NCI-H1436 treated with DMSO at 0.1 percent for 48 hours (cell line): ENCODE measurements at regions not wholly inside any gene's neighbourhood (a gene's known extent, or its start where the extent isn't known, plus 50 kb on each side); places are given as distances from the start of the nearest gene placed in this dataset.

Experiments used
- DNase-seq: peaks from one replicate; lab custom pipeline; 2025; lab: John Stamatoyannopoulos, UW

- DNase-seq: no peak
These were observed 299.7 kb upstream of the LMCD1 start for GRCh38 chr3:8201886-8202285.

- no peak for DNase-seq
These were observed 297.3 kb upstream of the LMCD1 start for GRCh38 chr3:8204331-8204730.

GRCh38 chr3:8204853-8205650 lies 296.6 kb upstream of the LMCD1 start:
- no peak for DNase-seq

DNA sequence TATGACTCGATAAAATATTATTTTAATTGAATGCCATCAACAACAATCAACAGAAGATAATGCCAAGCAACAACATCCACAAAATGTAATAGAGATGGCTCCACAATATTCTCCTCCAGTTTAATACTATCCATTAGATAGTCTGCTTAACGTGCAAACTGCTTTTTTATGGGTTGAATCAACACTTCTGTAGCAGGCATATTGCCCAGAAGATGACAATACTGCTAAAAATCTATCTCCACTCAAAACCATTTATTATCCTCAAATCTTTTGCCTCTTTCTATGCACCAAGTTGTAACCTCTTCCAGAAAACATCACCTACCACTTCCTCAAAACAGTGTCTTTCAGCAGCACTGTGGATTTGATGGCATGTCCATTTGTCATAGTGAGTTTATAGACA lies 295.7 kb upstream of the LMCD1 start:
- no peak for DNase-seq

DNA sequence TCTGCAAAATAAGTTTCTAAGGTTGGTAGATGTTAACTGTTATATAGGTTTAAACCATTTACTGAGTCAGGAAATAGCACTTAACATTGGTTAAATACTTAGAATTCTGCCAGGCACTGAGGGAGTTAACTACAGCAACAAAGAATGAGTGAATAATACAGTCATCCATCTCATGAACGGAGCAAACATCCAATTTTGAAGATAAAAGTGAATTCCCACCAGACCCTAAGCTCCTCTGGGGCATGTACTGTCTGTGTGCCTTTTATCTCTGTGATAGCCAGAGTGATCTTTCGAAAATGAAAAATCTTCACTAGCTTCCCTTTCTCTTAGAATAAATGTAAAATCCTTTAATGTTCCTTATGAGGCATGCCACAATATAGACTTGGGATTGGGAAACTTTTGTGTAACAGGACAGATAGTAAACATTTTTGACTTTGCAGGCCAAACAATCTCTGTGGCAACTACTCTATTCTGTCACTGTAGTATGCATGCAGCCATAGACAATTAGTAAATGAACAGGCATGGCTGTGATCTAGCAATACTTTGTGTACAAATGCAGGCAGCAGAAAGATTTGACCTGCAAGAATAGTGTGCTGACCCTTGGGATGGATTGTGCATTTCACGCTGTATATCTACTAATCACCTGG lies 294.5 kb upstream of the LMCD1 start:
- no peak for DNase-seq

GRCh38 chr3:8210882-8211341 lies 290.7 kb upstream of the LMCD1 start:
- no peak for DNase-seq

DNA sequence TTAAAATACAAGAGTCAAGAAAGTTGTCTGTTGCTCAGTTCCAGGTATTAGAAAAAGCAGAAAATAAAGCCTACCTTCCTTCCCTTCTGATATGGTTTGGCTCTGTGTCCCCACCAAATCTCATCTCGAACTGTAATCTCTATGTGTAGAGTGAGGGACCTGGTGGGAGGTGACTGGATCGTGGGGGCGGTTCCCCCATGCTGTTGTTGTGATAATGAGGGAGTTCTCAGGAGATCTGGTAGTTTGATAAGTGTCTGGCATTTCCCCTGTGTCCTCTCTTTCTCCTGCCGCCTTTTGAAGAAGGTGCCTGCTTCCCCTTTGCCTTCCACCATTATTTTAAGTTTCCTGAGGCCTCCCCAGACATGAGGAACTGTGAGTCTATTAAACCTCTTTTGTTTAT lies 288.8 kb upstream of the LMCD1 start:
- no peak for DNase-seq

DNA sequence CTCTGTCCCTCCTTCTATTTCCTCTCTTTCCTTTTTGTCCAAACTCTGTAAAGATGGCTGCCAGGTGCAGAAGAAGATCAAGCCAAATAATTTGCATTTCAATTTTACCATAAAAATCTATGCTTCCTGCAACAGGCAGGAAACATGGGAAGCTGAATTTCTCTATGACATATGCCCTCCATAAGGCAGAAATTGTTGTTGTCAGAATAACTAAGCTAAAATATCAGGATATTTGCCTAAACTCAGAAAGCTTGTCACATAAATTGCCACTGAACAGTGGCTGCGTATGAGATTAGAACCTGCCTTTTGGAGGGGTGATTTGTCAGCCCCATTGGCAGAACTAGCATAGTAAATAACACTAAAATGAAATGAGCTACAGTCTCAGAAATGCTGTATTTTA lies 288.3 kb upstream of the LMCD1 start:
- no peak for DNase-seq

GRCh38 chr3:8215821-8216220 lies 285.8 kb upstream of the LMCD1 start:
- no peak for DNase-seq

DNA sequence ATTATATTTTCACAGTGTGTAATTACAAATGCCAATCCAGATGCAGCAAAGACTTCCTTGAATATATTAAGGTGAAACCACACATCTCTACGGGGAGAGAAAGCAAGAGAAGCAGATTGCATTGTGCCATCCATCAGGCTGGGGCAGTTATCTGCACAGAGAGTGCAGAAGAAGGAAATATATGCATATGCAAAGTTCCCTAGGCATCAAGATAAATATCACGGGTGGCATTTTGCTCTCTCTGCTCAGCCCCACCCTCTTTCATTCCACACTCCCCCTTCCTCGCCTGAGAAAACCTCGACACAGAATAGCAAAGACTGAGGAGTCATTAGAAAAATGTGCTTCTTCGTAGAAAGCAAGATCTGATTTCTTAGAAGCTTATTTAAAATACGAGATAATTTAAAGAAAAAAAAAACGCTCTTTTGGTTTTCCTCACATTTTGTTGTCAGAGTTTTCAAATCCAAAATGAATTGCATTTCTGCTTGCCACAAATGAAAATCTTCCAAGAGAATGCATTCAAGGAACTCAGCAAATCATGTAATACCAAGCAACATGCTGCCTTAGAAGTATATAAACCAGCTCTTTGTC lies 283.2 kb upstream of the LMCD1 start:
- no peak for DNase-seq

DNA sequence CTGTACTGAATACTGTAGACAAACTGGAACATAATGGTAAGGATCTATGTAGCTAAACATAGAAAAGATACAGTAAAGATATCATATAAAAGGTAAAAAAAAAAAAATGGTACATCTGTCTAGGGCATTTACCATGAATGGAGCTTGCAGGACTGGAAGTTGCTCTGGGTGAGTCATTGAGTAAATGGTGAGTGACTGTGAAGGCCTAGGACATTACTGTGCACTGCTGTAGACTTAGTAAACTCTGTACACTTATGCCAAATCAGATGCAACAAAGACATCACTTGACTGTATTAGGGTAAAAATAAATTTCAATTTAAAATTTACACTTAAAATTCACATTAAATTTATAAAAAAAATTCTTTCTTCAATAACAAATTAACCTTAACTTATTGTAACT lies 281.3 kb upstream of the LMCD1 start:
- DNase-seq: no peak

DNA sequence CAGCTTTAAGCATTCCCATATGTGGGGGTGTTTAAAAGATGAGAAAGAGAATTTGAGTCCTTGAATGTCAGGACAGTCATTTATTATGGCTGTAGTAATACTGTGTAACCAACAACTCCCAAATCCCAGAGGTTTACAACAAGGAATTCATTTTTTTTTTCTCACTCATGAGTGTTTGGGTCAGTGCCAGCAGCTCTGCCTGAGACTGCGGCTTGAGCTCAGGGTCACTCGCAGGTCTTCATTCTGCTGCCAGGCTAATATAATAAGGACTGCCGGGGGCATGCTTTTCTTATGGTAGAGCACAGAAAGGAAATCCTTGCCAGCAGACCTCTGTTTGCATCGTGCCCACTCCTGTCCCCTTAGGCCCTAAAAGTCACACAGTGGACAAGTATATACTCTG lies 277.9 kb upstream of the LMCD1 start:
- no peak for DNase-seq

- no peak for DNase-seq
These were observed 276.7 kb upstream of the LMCD1 start for GRCh38 chr3:8224941-8225340.

GRCh38 chr3:8233938-8234337 lies 267.7 kb upstream of the LMCD1 start:
- DNase-seq: no peak

GRCh38 chr3:8236264-8236663 lies 265.4 kb upstream of the LMCD1 start:
- no peak for DNase-seq

DNA sequence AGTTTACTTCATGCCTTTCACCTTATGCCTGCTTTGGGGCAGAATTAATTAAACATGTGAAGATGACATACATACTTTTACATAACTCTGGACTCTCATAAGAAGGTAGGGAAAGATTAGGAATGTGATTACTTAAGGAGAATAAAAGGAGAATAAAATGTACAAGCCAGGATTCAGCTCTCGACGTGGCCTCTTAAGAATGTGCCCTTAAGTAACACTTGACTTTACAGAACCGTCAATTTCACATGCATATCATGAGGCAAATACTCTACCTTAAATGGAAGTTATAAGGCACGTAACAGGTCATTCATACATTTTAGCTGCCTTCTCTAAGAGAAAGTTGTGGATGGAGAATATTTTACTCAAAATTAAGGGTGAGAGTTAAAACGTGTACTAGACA lies 263.7 kb upstream of the LMCD1 start:
- no peak for DNase-seq

DNA sequence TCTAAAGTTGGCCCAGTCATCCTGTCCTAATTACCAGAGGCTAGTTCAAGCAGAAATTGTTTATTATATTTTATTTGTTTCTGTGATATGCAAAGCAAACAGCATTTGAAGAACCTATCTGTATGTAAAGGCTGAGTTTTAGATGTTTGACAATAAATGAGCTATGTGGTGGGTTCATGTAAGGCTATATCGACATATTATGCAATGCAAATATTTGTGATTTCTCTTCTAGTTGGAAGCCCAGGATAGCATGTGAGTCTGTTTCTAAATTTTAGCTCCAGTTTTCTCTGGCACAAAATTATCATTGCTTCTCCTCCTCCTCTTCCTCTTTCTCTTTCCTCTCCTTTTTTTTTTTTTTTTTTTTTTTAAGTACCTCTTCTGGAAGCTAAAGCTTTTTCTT lies 263.2 kb upstream of the LMCD1 start:
- DNase-seq: no peak

DNA sequence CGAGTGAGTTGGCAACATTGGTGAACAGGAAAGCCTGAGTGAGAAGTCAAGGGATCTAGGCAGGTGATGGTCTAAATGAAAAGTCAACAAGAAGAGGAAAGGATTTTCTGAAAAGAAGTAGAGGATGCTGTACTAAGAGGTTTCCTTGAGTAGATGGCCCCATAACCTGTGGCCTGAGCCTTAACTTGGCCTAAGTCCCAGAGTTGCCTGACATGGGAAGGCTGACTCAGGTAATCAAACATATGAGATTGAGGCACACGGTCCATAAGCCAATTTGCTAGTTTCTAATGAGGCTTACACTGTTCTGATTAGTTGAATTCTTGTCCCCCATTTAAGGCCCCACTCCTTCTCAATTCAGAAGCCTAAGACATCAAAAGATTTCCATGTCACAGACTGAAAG lies 262.5 kb upstream of the LMCD1 start:
- DNase-seq: no peak

GRCh38 chr3:8239718-8240695 lies 261.6 kb upstream of the LMCD1 start:
- no peak for DNase-seq

- DNase-seq: no peak
These were observed 255.6 kb upstream of the LMCD1 start for GRCh38 chr3:8246070-8246469.

GRCh38 chr3:8253201-8253600 lies 248.4 kb upstream of the LMCD1 start:
- DNase-seq: no peak

GRCh38 chr3:8254489-8254888 lies 247.1 kb upstream of the LMCD1 start:
- DNase-seq: no peak
